HTR-8/SVneo (cell line): ENCODE measurements at regions not wholly inside any gene's neighbourhood (a gene's known extent, or its start where the extent isn't known, plus 50 kb on each side); places are given as distances from the start of the nearest gene placed in this dataset.

Source experiments
- DNase-seq: peaks from one replicate; pipeline ENCODE4 v3.0.0; 2011; ENCODE audit warnings: low spot score, mixed read lengths; ENCODE audit not compliant: insufficient read length
- FAIRE-seq: peaks from 2 replicates; lab custom pipeline; 2011; peaks lifted over from hg19 to GRCh38; lab: Jason Lieb, UNC

GRCh38 chr12:89129167-89129870 lies 223.0 kb downstream of the DUSP6 start:
- FAIRE-seq (no peak), DNase-seq (no peak)

- no peak for FAIRE-seq
- no peak for DNase-seq
Measured at GRCh38 chr12:89126712-89127111, 225.6 kb downstream of the DUSP6 start.

GRCh38 chr12:89122852-89123251 lies 229.4 kb downstream of the DUSP6 start:
- FAIRE-seq = no peak
- DNase-seq = no peak

GRCh38 chr12:89117448-89118034 lies 234.8 kb downstream of the DUSP6 start:
- DNase-seq = no peak
- no peak for FAIRE-seq

GRCh38 chr12:89111964-89112363 lies 240.3 kb downstream of the DUSP6 start:
- FAIRE-seq (peak; percentile 20), DNase-seq (no peak)

- DNase-seq = no peak
- no peak for FAIRE-seq
Measured at GRCh38 chr12:89108265-89108664, 244.0 kb downstream of the DUSP6 start.

- FAIRE-seq = no peak
- DNase-seq = no peak
Measured at GRCh38 chr12:89106950-89107349, 245.4 kb downstream of the DUSP6 start.

GRCh38 chr12:89105243-89105642 lies 247.1 kb downstream of the DUSP6 start:
- DNase-seq (no peak), FAIRE-seq (no peak)

GRCh38 chr12:89103831-89104230 lies 248.5 kb downstream of the DUSP6 start:
- DNase-seq = no peak
- FAIRE-seq = no peak

GRCh38 chr12:89101440-89101839 lies 250.9 kb downstream of the DUSP6 start:
- no peak for DNase-seq

GRCh38 chr12:89098441-89099112 lies 253.7 kb downstream of the DUSP6 start:
- FAIRE-seq (no peak), DNase-seq (no peak)

More at GRCh38 chr12:89101440-89101839, 250.9 kb downstream of the DUSP6 start:
- FAIRE-seq = no peak

- DNase-seq = no peak
- no peak for FAIRE-seq
Measured at GRCh38 chr12:89092297-89092696, 260.0 kb downstream of the DUSP6 start.

- DNase-seq (no peak), FAIRE-seq (no peak)
Measured at GRCh38 chr12:89091293-89091841, 260.9 kb downstream of the DUSP6 start.

GRCh38 chr12:89089264-89089663 lies 263.0 kb downstream of the DUSP6 start:
- DNase-seq (no peak), FAIRE-seq (no peak)

GRCh38 chr12:89087876-89088275 lies 264.4 kb downstream of the DUSP6 start:
- FAIRE-seq (no peak), DNase-seq (no peak)

- DNase-seq (no peak), FAIRE-seq (no peak)
Measured at GRCh38 chr12:89087149-89087825, 265.0 kb downstream of the DUSP6 start.

- DNase-seq (no peak), FAIRE-seq (no peak)
Measured at GRCh38 chr12:89085421-89085820, 266.9 kb downstream of the DUSP6 start.

GRCh38 chr12:89084751-89085150 lies 267.6 kb downstream of the DUSP6 start:
- no peak for DNase-seq
- FAIRE-seq = no peak

- FAIRE-seq = no peak
- no peak for DNase-seq
Measured at GRCh38 chr12:89083491-89083890, 268.8 kb downstream of the DUSP6 start.

- FAIRE-seq (no peak), DNase-seq (no peak)
Measured at GRCh38 chr12:89082370-89082753, 269.9 kb downstream of the DUSP6 start.
